AG10803 (cell line): ENCODE measurements at regions not wholly inside any gene's neighbourhood (a gene's known extent, or its start where the extent isn't known, plus 50 kb on each side); places are given as distances from the start of the nearest gene placed in this dataset.

ENCODE experiments used
- DNase-seq: peaks from one replicate; pipeline ENCODE4 v3.0.0; 2010; ENCODE audit warnings: low read depth
- H3K4me3 ChIP-seq: 2 replicates; pipeline ENCODE4 v1.5.1; 2011; ENCODE audit warnings: mild to moderate bottlenecking, low read length, control low read depth
- TF ChIP-seq, protein P1 (sequence below): conservative IDR thresholded peaks from 2 replicates; pipeline ENCODE4 v1.5.1; 2011; ENCODE audit warnings: mild to moderate bottlenecking, low read length, control low read depth, inconsistent platforms

DNA sequence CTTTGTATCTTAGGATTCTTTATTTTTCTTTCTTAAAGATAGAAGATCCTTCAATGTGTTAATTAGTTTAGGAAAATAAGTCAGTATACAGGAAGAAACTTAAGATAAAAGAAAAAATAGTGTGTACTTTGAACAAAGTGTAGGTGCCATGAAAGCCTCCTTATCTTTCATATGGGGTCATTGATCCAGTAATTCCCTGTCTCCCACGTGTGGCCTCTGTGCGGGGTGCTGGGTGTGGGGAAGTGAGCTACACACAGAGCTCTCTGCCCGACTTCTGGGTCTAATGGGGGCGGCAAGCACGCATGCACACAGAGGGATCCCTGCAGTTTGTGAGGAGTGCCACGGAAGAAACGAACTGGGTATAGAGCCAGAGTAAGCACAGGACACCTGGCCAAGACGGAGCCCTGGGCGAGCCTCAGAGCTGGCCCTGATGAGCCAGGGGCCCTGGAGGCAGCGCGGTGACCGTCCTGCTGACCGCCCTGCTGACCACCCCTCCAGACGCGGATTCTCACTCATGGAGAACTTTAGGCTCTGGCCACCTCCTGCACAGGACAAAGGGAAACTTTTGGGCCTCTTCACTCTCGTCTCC is 253.5 kb downstream of the ACKR3 start:
- DNase-seq = no peak
- H3K4me3 ChIP-seq = no peak overlapping the region
- TF ChIP-seq, protein P1, sequence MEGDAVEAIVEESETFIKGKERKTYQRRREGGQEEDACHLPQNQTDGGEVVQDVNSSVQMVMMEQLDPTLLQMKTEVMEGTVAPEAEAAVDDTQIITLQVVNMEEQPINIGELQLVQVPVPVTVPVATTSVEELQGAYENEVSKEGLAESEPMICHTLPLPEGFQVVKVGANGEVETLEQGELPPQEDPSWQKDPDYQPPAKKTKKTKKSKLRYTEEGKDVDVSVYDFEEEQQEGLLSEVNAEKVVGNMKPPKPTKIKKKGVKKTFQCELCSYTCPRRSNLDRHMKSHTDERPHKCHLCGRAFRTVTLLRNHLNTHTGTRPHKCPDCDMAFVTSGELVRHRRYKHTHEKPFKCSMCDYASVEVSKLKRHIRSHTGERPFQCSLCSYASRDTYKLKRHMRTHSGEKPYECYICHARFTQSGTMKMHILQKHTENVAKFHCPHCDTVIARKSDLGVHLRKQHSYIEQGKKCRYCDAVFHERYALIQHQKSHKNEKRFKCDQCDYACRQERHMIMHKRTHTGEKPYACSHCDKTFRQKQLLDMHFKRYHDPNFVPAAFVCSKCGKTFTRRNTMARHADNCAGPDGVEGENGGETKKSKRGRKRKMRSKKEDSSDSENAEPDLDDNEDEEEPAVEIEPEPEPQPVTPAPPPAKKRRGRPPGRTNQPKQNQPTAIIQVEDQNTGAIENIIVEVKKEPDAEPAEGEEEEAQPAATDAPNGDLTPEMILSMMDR = no peak

DNA sequence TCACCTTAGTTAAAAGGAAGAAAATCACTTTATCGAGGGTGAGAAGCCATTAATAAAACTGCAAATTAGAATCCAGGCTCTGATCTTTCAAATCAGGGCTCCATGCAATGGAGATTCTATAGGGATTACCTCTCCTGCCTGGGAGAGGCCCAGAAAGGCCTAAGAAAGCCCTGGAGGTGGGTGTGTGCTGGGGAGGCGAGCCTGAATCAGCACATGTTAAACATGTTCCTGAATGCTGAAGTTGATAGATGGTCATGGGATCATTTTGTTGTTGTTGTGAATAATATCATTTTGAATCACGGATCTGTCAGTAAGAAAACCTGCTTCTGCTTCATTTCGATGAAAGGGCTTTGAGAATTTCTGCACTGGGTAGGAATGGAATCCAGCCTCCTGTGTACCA is 254.3 kb downstream of the ACKR3 start:
- no peak overlapping the region for H3K4me3 ChIP-seq
- TF ChIP-seq, protein P1 = no peak
- DNase-seq = no peak

DNA sequence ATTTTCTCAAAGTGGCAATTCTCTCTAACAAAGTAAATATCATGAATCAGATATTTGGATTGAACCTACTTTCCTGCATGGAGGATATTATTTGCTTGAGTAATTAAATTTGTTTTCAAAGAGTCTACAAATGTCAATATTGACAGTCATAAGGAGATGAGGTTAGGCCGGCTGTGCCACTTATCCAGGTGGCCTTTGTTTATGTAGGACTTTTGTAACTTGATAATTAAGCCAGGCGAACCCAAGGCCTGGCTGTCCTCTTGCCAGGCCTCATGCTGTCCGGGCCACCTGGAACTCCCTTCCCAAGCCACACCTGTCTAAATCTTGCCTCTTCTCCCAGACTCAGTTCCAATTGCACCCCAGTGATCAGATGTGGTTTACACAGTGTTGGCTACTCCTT is 255.2 kb downstream of the ACKR3 start:
- no peak for DNase-seq
- H3K4me3 ChIP-seq = no peak overlapping the region
- TF ChIP-seq, protein P1 = no peak

DNA sequence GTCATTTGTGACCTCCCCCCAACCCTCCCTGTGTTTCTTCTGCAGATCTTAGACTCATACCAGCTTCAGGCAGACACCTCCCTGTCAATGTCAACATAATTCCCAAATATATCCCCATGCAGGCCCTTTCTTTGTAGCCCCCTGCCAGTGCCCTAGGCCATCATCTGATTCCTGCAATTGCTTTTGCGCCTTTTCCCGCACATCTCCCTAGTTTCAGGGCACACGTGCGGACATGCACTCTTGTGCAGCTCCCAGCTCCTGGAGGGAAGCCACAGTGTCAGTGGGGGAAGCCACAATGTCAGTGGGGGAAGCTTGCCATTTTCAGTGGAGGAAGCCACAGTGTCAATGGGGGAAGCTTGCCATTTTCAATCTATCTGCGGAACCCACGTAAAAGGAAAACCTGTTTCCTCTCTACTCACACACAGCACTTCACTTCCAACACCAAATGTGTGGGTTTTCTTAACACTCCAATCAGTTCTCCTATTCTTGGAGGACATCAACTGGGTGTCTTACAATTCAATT is 256.4 kb downstream of the ACKR3 start:
- no peak for DNase-seq
- H3K4me3 ChIP-seq = no peak overlapping the region
- TF ChIP-seq, protein P1 = no peak

DNA sequence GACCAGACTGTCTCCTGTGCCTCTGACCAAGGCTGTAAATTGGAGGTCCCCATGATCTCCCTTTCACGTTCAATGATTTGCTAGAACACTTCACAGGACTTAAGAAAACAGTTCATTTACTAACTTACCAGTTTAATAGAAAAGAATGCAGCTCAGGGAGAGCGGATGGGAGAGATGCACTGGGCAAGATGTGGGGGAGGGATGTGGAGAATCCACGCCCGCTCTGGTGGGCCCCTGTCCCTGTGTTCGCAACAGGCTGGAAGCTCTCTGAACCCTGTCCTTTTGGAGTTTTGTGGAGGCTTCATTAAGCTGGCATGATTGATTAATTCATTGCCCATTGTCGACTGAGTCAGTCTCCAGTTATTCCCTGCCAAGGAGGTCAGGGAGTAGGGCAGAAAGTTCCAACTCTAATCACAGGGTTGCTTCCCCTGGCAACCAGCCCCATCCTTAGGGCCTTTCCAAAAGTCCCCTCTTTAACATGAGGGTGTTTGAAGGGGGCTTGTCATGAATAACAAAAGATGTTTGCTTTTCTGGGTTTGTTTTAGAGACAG is 257.1 kb downstream of the ACKR3 start:
- no peak for DNase-seq
- H3K4me3 ChIP-seq = no peak overlapping the region
- TF ChIP-seq, protein P1 = no peak

DNA sequence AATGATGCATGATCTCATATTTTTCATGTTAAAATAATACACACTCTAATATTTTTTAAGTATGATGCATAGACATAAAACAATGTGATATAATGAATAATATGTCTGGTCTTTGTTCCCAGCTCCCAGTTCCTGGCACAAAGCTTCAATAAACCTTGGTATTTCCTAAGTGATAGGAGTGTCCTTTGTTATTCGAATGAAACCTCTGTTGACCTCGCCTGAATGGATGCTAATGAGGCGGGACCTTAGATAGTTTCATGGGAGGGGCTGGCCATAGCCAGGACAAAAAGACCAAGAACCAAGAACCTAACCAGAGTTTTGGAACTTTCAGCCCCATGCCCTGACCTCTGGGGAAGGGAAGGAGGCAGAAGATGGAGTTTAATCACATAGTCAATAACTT is 257.7 kb upstream of the COPS8 start:
- DNase-seq = no peak
- no peak overlapping the region for H3K4me3 ChIP-seq
- TF ChIP-seq, protein P1 = no peak

DNA sequence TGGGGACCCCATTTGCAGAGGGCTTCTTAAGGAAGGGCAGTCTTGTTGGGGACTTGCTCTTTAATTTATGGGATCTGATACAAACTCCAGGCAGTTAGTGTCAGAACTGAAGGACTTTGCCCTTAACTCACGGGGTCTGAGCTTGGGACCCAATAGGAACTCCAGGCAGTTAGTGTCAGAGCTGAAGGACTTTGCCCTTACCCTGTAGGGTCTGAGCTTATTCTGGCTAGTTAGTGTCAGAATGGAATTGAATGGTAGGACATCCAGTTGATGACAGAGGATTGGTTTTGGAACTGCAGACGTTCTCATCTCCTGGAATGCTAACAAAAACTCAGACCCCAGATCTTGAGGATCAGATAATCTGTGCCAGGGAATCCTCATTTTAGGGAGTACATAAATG is 256.9 kb upstream of the COPS8 start:
- no peak for DNase-seq
- TF ChIP-seq, protein P1 = no peak
- no peak overlapping the region for H3K4me3 ChIP-seq
